Panc1 (cell line): ENCODE measurements at regions not wholly inside any gene's neighbourhood (a gene's known extent, or its start where the extent isn't known, plus 50 kb on each side); places are given as distances from the start of the nearest gene placed in this dataset.

ENCODE experiments used
- ATAC-seq: fragments of 200-7000 bp; cut with Tn5 transposase; 2 replicates; pipeline ENCODE4 v1.9.1; 2020; ENCODE audit warnings: mild to moderate bottlenecking, moderate library complexity
- BruUV-seq: library from RNA; stranded (reverse); fragments of 400-500 nt; replicated peaks from 2 replicates; lab custom pipeline; 2021; lab: Mats Ljungman, UMichigan
- CTCF ChIA-PET: fragments of 300-600 bp; sonication (Branson Sonifier 250); formaldehyde crosslinking; loops from one replicate; lab custom pipeline; 2022; ENCODE audit warnings: antibody characterized with exemption; lab: Charles Lee
- POLR2A ChIA-PET: fragments of 300-600 bp; sonication (Branson Sonifier 250); formaldehyde crosslinking; loops from one replicate; lab custom pipeline; 2022; ENCODE audit warnings: antibody characterized with exemption; lab: Charles Lee
- DNase-seq: peaks from one replicate; pipeline ENCODE4 v3.0.0-alpha.2; 2010; ENCODE audit warnings: low read depth, low spot score
- H3K27ac ChIP-seq: 2 replicates; pipeline ENCODE4 v1.5.1; 2011; ENCODE audit warnings: mild to moderate bottlenecking, low read length, inconsistent platforms
- H3K27me3 ChIP-seq: fragments of 200-500 bp; sonication (Bioruptor generic); 2 replicates; pipeline ENCODE4 v1.6.0; 2014; ENCODE audit warnings: low read length, inconsistent platforms; ENCODE audit not compliant: control insufficient read depth, insufficient read depth
- H3K36me3 ChIP-seq: fragments of 200-500 bp; sonication (Bioruptor generic); 2 replicates; pipeline ENCODE4 v1.5.1; 2014; ENCODE audit warnings: inconsistent platforms, mild to moderate bottlenecking, low read length, moderate library complexity; ENCODE audit not compliant: control insufficient read depth, insufficient read depth
- H3K4me1 ChIP-seq: 2 replicates; pipeline ENCODE4 v1.5.1; 2011; ENCODE audit warnings: inconsistent platforms, mild to moderate bottlenecking, low read length, moderate library complexity; ENCODE audit not compliant: control insufficient read depth, insufficient read depth
- H3K4me3 ChIP-seq, 2 experiments: 2 replicates each; pipeline ENCODE4 v1.5.1; 2011 to 2012; ENCODE audit warnings: low read depth in 2 of 2, low read length in 2 of 2, mild to moderate bottlenecking in 2 of 2, inconsistent platforms in 1 of 2, moderate library complexity in 1 of 2
- H3K9me3 ChIP-seq: fragments of 200-500 bp; sonication (Bioruptor generic); 2 replicates; pipeline ENCODE4 v1.5.1; 2014; ENCODE audit warnings: low read depth, mild to moderate bottlenecking, inconsistent platforms, low read length, moderate library complexity; ENCODE audit not compliant: control insufficient read depth, insufficient read depth
- POLR2AphosphoS5 ChIP-seq: IDR thresholded peaks from 2 replicates; pipeline ENCODE4 v1.6.1; 2012; ENCODE audit warnings: mild to moderate bottlenecking, low read depth, low read length, moderate library complexity
- REST ChIP-seq, 2 experiments: IDR thresholded peaks; 2 replicates each; pipeline ENCODE4 v1.6.1; 2011 to 2012; ENCODE audit warnings: low read depth in 2 of 2, control low read depth in 1 of 2, low read length in 1 of 2, mild to moderate bottlenecking in 1 of 2, moderate library complexity in 1 of 2; ENCODE audit not compliant: insufficient read depth in 1 of 2
- SIN3A ChIP-seq: IDR thresholded peaks from 2 replicates; pipeline ENCODE4 v1.6.1; 2012; ENCODE audit warnings: low read depth, mild to moderate bottlenecking, low read length, moderate library complexity, borderline replicate concordance; ENCODE audit not compliant: insufficient read depth
- TCF7L2 ChIP-seq: IDR thresholded peaks from 2 replicates; pipeline ENCODE4 v1.6.1; 2011; ENCODE audit warnings: mild to moderate bottlenecking, low read depth, low read length, inconsistent platforms
- in situ Hi-C: cut with HindIII; loops from 2 replicates; pipeline ENCODE4 v1.10.0; 2016; ENCODE audit warnings: low sequenced_read_pairs, low pct_unique_long_range_greater_than_20kb
- intact Hi-C: fragments of 100-400 bp; cut with micrococcal nuclease; formaldehyde crosslinking; loops from one replicate; pipeline ENCODE4 v1.10.0; 2022; ENCODE audit not compliant: unreplicated experiment
- TF ChIP-seq, protein P1 (sequence below): fragments of 450-650 bp; IDR thresholded peaks from 2 replicates; pipeline ENCODE4 v1.5.1; 2017; ENCODE audit warnings: mild to moderate bottlenecking

DNA sequence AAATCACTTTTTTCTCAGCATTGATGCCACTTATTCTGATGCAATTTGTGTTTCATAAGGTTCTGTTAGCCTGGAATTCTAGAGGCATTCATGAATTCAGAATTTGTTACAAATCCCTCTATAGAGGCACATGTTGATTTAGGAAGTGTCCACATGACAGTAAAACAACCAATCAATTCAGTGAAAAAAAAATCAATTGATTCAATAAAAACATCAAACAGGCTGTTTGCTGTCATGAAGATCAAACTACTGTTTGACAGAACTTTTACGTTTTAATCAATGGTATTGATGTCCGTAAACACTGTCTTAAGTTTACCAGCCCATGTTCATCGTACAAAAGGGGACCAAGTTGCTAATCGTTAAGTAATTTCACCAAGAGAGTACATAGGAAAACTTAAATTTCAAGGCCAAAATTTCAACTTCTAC is 261.5 kb downstream of the FIGN start:
- Histone ChIP-seq H3K27ac (no peak overlapping the region; the same call in 1 of the 2 replicates), H3K4me1 (no peaks in the 10 kb centered on the region), H3K27me3 (no peaks in the 10 kb centered on the region), H3K9me3 (no peaks in the 10 kb centered on the region), H3K36me3 (no peaks in the 10 kb centered on the region), H3K4me3 (no peak overlapping the region)
- DNase-seq (no peak), ATAC-seq (no peak)
- TF ChIP-seq SIN3A, result no peak
- no peak for TF ChIP-seq TCF7L2
- TF ChIP-seq, protein P1, sequence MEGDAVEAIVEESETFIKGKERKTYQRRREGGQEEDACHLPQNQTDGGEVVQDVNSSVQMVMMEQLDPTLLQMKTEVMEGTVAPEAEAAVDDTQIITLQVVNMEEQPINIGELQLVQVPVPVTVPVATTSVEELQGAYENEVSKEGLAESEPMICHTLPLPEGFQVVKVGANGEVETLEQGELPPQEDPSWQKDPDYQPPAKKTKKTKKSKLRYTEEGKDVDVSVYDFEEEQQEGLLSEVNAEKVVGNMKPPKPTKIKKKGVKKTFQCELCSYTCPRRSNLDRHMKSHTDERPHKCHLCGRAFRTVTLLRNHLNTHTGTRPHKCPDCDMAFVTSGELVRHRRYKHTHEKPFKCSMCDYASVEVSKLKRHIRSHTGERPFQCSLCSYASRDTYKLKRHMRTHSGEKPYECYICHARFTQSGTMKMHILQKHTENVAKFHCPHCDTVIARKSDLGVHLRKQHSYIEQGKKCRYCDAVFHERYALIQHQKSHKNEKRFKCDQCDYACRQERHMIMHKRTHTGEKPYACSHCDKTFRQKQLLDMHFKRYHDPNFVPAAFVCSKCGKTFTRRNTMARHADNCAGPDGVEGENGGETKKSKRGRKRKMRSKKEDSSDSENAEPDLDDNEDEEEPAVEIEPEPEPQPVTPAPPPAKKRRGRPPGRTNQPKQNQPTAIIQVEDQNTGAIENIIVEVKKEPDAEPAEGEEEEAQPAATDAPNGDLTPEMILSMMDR, result no peak
- TF ChIP-seq REST (IDR thresholded peaks at IDR 0.05; ENCODE audit: insufficient read depth in 1 of 2, low read depth in 2 of 2, low read length in 1 of 2), result no peak
- no peak for TF ChIP-seq POLR2AphosphoS5
- ChIA-PET POLR2A (no interaction called here), CTCF (no interaction called here)
- in situ Hi-C loops, result no loop called here
- intact Hi-C loops, result no loop called here
- BruUV-seq, result no TSS peak

GRCh38 chr2:163471947-163472346 is 263.9 kb downstream of the FIGN start:
- H3K9me3 ChIP-seq, result no peaks in the 10 kb centered on the region
- no TSS peak for BruUV-seq
- ChIA-PET POLR2A (interaction anchor here (0.6 kb wide), 1 partner anchor 51 kb away, joined by 3 read pairs; no protein-coding TSS in a partner anchor), CTCF (no interaction called here)
- intact Hi-C loops (no loop called here), in situ Hi-C loops (no loop called here)
- H3K4me3 ChIP-seq, result no peak overlapping the region
- peak overlapping the region; percentile 36; the same call in 1 of the 2 replicates for H3K27ac ChIP-seq
- H3K27me3 ChIP-seq, result no peaks in the 10 kb centered on the region
- H3K4me1 ChIP-seq, result no peaks in the 10 kb centered on the region
- DNase-seq (no peak), ATAC-seq (0 out of 2 replicates have a peak, but pooled peaks have one; percentile 60)
- TF ChIP-seq TCF7L2 (no peak), REST (IDR thresholded peaks at IDR 0.05; ENCODE audit: insufficient read depth in 1 of 2, low read depth in 2 of 2, low read length in 1 of 2) (no peak), SIN3A (no peak)
- TF ChIP-seq, protein P1, result peak; percentile 65
- H3K36me3 ChIP-seq, result no peaks in the 10 kb centered on the region
